Activated naive CD4-positive, alpha-beta T cell treated with Interleukin-2 at 50 U/mL for 16 hours (primary cell): ENCODE measurements at regions not wholly inside any gene's neighbourhood (a gene's known extent, or its start where the extent isn't known, plus 50 kb on each side); places are given as distances from the start of the nearest gene placed in this dataset.
"Not testable (repeated sequence)": the region's sequence is repeated elsewhere in the genome, so short reads cannot be mapped to it uniquely, and the experiment has no call there.

Experiments used
- DNase-seq: peaks from one replicate; pipeline ENCODE4 v3.0.0-alpha.2; 2020

- no peak for DNase-seq
Observed at GRCh38 chr10:84945791-84946190, 617.4 kb downstream of the CCSER2 start.

- no peak for DNase-seq
Observed at GRCh38 chr10:84946904-84947303, 618.5 kb downstream of the CCSER2 start.

GRCh38 chr10:84948644-84949043 is 620.3 kb downstream of the CCSER2 start:
- DNase-seq, result no peak

- no peak for DNase-seq
Observed at GRCh38 chr10:84951616-84952015, 623.2 kb downstream of the CCSER2 start.

GRCh38 chr10:84957427-84957826 is 629.0 kb downstream of the CCSER2 start:
- DNase-seq, result no peak

GRCh38 chr10:84965468-84965867 is 637.1 kb downstream of the CCSER2 start:
- DNase-seq, result no peak

GRCh38 chr10:84966708-84967441 is 638.5 kb downstream of the CCSER2 start:
- no peak for DNase-seq

GRCh38 chr10:84969297-84969696 is 640.9 kb downstream of the CCSER2 start:
- not testable (repeated sequence) for DNase-seq

GRCh38 chr10:84987039-84987438 is 658.6 kb downstream of the CCSER2 start:
- no peak for DNase-seq

- no peak for DNase-seq
Observed at GRCh38 chr10:84988011-84988410, 659.6 kb downstream of the CCSER2 start.

- no peak for DNase-seq
Observed at GRCh38 chr10:84990713-84991112, 662.3 kb downstream of the CCSER2 start.

GRCh38 chr10:84991301-84991700 is 662.9 kb downstream of the CCSER2 start:
- DNase-seq, result no peak

- no peak for DNase-seq
Observed at GRCh38 chr10:84993251-84994035, 665.1 kb downstream of the CCSER2 start.

- no peak for DNase-seq
Observed at GRCh38 chr10:84994722-84995121, 666.3 kb downstream of the CCSER2 start.

GRCh38 chr10:84996580-84996979 is 668.2 kb downstream of the CCSER2 start:
- DNase-seq, result no peak

- DNase-seq, result no peak
Observed at GRCh38 chr10:84997870-84998269, 669.5 kb downstream of the CCSER2 start.

- DNase-seq, result no peak
Observed at GRCh38 chr10:84999929-85000328, 671.5 kb downstream of the CCSER2 start.

- no peak for DNase-seq
Observed at GRCh38 chr10:85003083-85003482, 674.7 kb downstream of the CCSER2 start.

- no peak for DNase-seq
Observed at GRCh38 chr10:85008488-85009184, 680.2 kb downstream of the CCSER2 start.

GRCh38 chr10:85012305-85012704 is 683.9 kb downstream of the CCSER2 start:
- no peak for DNase-seq

- no peak for DNase-seq
Observed at GRCh38 chr10:85026878-85027467, 698.6 kb downstream of the CCSER2 start.

GRCh38 chr10:85032981-85033380 is 704.6 kb downstream of the CCSER2 start:
- DNase-seq, result no peak

- no peak for DNase-seq
Observed at GRCh38 chr10:85036661-85037060, 708.3 kb downstream of the CCSER2 start.
